BE2C (cell line): ENCODE measurements at regions not wholly inside any gene's neighbourhood (a gene's known extent, or its start where the extent isn't known, plus 50 kb on each side); places are given as distances from the start of the nearest gene placed in this dataset.

Experiments
- DNase-seq: peaks from one replicate; pipeline ENCODE4 v3.0.0-alpha.2; 2020
- H3K27me3 ChIP-seq: fragments of 250-450 bp; sonication (Bioruptor Pico); 2 replicates; pipeline ENCODE4 v1.5.1; 2020; ENCODE audit warnings: mild to moderate bottlenecking
- H3K36me3 ChIP-seq: fragments of 250-450 bp; sonication (Bioruptor Pico); 2 replicates; pipeline ENCODE4 v1.5.1; 2020; ENCODE audit warnings: mild to moderate bottlenecking
- H3K4me1 ChIP-seq: fragments of 250-450 bp; sonication (Bioruptor Pico); 2 replicates; pipeline ENCODE4 v1.5.1; 2020
- H3K4me3 ChIP-seq: 2 replicates; pipeline ENCODE4 v1.5.1; 2011; ENCODE audit warnings: low read depth, low read length
- H3K9me3 ChIP-seq: fragments of 250-450 bp; sonication (Bioruptor Pico); 2 replicates; pipeline ENCODE4 v1.5.1; 2020
- TF ChIP-seq, protein P1 (sequence below): IDR thresholded peaks from 2 replicates; pipeline ENCODE4 v1.5.1; 2012; ENCODE audit warnings: mild to moderate bottlenecking, low read depth, low read length

DNA sequence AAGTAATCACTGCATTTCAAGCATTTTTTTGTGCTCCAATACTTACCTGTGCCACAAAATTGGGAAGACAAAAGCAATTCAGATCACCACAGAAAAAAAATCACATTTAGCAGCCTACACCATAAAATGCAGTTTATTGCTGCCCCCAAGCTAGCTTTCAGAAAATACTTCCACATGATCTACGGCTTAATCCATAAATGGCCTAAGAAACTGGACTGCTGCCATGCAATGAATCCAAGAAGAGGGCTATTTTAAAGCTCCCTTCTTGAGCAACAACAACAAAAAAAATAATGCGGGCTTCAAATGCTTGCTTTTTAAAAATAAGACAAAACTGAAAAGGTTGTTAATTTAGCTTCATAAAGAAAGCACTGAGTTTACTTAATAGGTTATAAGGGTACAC, 272.3 kb downstream of the RAD51AP2 start:
- no peaks in the 10 kb centered on the region for H3K36me3 ChIP-seq
- H3K4me1 ChIP-seq: no peaks in the 10 kb centered on the region
- DNase-seq: no peak
- H3K9me3 ChIP-seq: no peaks in the 10 kb centered on the region
- no peak overlapping the region for H3K4me3 ChIP-seq
- H3K27me3 ChIP-seq: no peaks in the 10 kb centered on the region
- TF ChIP-seq, protein P1, sequence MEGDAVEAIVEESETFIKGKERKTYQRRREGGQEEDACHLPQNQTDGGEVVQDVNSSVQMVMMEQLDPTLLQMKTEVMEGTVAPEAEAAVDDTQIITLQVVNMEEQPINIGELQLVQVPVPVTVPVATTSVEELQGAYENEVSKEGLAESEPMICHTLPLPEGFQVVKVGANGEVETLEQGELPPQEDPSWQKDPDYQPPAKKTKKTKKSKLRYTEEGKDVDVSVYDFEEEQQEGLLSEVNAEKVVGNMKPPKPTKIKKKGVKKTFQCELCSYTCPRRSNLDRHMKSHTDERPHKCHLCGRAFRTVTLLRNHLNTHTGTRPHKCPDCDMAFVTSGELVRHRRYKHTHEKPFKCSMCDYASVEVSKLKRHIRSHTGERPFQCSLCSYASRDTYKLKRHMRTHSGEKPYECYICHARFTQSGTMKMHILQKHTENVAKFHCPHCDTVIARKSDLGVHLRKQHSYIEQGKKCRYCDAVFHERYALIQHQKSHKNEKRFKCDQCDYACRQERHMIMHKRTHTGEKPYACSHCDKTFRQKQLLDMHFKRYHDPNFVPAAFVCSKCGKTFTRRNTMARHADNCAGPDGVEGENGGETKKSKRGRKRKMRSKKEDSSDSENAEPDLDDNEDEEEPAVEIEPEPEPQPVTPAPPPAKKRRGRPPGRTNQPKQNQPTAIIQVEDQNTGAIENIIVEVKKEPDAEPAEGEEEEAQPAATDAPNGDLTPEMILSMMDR: no peak

DNA sequence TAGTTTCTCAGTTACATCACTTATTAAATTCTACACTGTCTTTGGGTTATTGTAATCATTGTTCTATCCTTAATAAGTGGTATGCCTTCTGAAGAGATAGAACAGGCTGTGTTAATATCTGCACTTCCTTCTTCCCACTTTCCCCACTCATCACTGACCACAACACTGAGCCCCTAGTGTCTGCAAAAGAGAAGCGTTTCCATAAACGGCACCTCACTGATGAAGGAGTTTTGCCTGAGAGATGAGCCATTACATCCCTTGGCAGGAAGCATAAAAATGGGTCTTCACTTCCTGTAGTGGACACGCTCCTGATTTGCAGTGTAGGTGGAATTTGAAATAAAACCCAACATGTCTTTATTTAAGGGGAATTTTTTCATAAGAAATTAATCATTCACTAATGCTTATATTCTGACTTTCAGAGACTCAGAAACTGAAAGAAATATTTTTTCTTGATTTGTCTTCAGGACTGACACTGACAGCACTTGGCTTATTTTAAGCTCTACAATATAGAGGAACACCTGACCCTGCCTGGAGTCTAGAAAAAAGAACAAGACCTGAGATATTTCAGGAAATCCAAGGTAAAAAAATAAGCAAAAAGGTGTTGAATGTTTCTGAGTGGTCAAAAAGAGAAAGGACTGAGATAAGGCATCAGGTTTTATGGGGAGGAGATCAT, 275.3 kb downstream of the RAD51AP2 start:
- H3K36me3 ChIP-seq: no peaks in the 10 kb centered on the region
- H3K9me3 ChIP-seq: no peaks in the 10 kb centered on the region
- TF ChIP-seq, protein P1: no peak
- no peak for DNase-seq
- H3K4me1 ChIP-seq: no peaks in the 10 kb centered on the region
- no peak overlapping the region for H3K4me3 ChIP-seq
- no peaks in the 10 kb centered on the region for H3K27me3 ChIP-seq

DNA sequence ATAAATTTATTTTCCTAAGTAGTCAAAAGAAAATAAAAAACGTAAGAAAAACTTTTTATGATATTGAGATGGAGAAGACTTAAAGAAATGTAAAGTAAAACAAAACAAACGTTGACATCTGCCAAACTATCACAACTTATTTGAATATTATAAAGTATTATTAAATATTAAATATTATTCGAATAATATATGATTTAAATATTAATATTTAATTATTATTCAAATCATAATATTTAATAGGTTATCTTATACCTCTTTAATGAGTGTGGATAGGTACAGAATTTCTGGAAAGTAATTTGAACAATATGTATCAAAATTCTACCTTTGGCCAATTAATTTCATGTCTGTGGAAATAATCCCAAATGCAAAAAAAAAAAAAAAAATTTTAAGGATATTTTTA, 278.7 kb downstream of the RAD51AP2 start:
- Histone ChIP-seq H3K9me3 (no peaks in the 10 kb centered on the region), H3K27me3 (no peaks in the 10 kb centered on the region), H3K4me3 (no peak overlapping the region), H3K4me1 (no peaks in the 10 kb centered on the region), H3K36me3 (no peaks in the 10 kb centered on the region)
- TF ChIP-seq, protein P1: no peak
- DNase-seq: no peak

DNA sequence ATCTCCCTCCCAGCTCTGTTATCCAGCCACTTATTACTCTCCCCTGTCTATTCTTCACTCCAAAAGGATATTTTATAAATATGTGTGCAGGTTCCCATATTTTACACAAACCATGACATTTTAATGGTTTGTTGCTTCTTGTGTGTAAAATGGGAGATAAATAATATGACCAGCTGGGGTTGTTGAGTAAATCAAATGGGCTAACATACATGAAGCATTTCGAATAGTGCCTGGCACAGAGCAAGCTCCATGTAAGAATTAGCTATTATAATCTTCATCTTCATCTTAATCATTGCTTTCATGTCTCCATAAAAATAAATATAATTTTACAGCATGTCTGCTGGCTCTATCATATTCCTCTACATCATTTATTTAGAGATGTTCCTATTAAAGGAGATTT, 283.1 kb downstream of the RAD51AP2 start:
- no peaks in the 10 kb centered on the region for H3K27me3 ChIP-seq
- no peaks in the 10 kb centered on the region for H3K4me1 ChIP-seq
- DNase-seq: no peak
- H3K36me3 ChIP-seq: no peaks in the 10 kb centered on the region
- no peak overlapping the region for H3K4me3 ChIP-seq
- H3K9me3 ChIP-seq: no peaks in the 10 kb centered on the region
- TF ChIP-seq, protein P1: no peak

DNA sequence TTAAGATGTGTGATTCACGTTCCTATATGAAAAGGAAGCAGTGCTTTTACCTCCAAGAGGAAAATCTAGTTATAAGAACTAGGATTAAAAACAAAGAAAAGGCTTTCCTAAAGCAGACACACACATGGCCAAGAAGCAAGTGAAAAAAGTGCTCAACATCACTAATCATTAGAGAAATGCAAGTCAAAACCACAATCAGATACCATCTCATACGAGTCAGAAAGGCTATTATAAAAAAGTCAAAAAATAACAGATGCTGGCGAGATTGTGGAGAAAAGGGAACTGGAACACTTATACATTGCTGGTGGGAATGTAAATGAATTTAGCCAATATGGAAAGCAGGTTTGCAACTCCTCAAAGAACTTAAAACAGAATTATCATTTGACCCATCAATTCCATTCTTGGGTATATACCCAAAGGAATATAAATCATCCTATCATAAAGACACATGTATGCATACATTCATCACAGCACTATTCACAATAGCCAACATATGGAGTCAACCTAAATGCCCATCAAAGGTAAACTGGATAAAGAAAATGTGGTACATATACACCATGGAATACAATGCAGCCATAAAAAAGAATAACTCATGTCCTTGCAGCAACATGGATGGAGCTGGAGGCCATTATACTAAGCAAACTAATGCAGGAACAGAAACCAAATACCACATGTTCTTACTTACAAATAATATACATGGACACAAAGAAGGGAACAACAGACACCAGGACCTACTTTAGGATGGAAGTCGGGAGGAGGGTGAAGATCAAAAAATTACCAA, 285.3 kb downstream of the RAD51AP2 start:
- H3K4me3 ChIP-seq: no peak overlapping the region
- no peak for DNase-seq
- TF ChIP-seq, protein P1: no peak
- H3K36me3 ChIP-seq: no peaks in the 10 kb centered on the region
- H3K27me3 ChIP-seq: no peaks in the 10 kb centered on the region
- no peaks in the 10 kb centered on the region for H3K9me3 ChIP-seq
- H3K4me1 ChIP-seq: no peaks in the 10 kb centered on the region

DNA sequence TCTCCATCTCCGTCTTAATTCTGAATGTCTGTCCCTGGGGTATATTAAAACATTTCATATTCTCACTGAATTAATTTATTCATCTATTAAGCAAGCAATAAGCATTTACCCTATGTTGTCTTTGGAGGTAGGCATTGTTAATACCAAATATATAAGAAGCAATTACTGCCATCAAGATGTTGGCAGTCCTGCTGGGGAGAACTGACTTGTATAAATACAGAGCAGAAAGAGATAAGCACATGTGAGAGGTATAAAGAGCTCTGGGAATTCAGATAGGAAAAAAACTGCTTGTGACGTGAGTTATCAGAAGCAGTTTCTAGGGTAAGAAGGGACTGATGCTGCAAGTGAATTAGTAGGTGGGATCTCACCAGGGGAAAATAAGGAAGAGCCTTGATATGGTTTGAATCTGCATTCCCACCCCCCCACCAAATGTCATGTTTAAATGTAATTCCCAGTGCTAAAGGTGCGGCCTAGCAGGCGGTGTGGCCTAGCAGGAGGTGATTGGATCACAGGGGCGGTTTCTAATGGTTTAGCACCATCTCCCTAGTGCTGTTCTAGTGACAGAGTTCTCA, 286.8 kb downstream of the RAD51AP2 start:
- H3K9me3 ChIP-seq: no peaks in the 10 kb centered on the region
- no peaks in the 10 kb centered on the region for H3K36me3 ChIP-seq
- H3K27me3 ChIP-seq: no peaks in the 10 kb centered on the region
- no peak overlapping the region for H3K4me3 ChIP-seq
- TF ChIP-seq, protein P1: no peak
- no peaks in the 10 kb centered on the region for H3K4me1 ChIP-seq
- DNase-seq: no peak
